NK-92 (cell line): ENCODE measurements at regions not wholly inside any gene's neighbourhood (a gene's known extent, or its start where the extent isn't known, plus 50 kb on each side); places are given as distances from the start of the nearest gene placed in this dataset.
"Not testable (repeated sequence)": the region's sequence is repeated elsewhere in the genome, so short reads cannot be mapped to it uniquely, and the experiment has no call there.

Experiments used
- DNase-seq: peaks from one replicate; lab custom pipeline; 2025; ENCODE audit not compliant: unreplicated experiment; lab: John Stamatoyannopoulos, UW

GRCh38 chr7:69373171-69374043 lies 224.9 kb upstream of the AUTS2 start:
- DNase-seq = no peak

DNA sequence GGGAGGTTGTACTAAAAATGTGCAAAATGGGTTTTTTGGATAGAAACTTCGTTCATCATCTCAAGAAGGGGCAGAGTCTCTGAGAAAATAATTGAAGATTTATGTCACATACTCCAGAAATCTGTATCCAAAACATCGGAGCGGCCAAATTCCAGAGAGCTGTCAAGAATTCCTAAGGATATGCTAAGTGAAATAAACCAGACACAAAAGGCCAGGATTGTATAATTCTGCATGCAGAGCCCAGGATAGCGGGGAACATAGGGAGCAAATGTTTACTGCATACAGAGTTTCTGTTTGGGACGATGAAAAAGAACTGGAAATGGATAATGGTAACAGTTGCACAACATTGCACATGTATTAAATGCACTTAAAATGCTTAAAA lies 224.2 kb upstream of the AUTS2 start:
- DNase-seq = no peak

DNA sequence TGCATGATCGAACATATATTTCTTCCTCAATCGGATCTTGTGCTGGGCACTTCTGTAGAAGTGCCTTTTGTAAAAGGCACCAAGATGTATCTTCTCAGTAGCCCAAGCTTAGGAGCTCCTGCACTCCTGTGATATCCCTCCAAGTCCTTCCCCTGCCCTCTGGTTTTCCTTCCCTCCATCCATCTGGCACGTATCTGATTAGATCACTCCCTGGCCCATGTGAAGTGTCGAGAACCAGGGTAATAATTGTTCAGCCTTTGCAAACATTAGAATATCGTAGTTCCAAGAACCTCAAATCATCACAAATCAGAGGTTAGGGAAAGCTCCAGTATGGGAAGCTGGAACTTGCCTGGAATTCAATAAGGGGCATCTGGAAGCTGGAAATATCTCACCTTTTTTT lies 221.1 kb upstream of the AUTS2 start:
- DNase-seq = no peak

GRCh38 chr7:69388452-69389137 lies 209.7 kb upstream of the AUTS2 start:
- DNase-seq = no peak

- no peak for DNase-seq
Measured at GRCh38 chr7:69389216-69389615, 209.1 kb upstream of the AUTS2 start.

- DNase-seq = not testable (repeated sequence)
Measured at GRCh38 chr7:69393912-69394311, 204.4 kb upstream of the AUTS2 start.

DNA sequence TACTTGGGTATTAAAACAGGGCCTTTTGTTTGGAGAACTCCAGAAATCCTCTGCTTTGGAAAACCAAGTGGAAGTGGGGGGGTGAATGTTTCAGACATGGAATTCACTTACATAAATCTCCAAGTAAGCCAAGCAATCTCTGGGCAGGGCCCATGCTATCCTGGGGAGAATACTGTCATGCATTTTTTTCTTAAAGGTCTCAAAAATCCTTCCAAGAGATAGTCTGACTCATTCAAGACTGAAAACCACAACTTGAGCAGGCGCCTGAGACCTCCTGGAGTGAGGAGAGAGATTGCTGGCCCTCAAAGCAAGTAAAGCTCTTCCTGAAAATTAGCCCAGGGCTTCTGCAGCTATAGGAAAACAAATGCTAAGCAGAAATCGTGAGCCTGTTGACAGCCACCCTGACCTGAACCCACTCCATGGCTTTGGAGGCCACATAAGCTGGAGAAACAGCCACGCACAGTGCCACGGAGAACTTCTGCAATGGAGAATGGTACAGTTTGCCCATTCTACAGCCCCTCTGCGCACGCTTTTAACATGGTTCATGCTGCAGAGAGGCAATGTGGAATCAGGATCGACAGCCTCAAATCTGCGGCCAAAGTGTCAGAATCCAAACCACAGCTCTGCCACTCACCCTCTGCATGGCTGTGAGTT lies 203.1 kb upstream of the AUTS2 start:
- no peak for DNase-seq

- DNase-seq = no peak
Measured at GRCh38 chr7:69398986-69399385, 199.3 kb upstream of the AUTS2 start.

GRCh38 chr7:69399401-69399800 lies 198.9 kb upstream of the AUTS2 start:
- no peak for DNase-seq

GRCh38 chr7:69402696-69403095 lies 195.6 kb upstream of the AUTS2 start:
- no peak for DNase-seq

DNA sequence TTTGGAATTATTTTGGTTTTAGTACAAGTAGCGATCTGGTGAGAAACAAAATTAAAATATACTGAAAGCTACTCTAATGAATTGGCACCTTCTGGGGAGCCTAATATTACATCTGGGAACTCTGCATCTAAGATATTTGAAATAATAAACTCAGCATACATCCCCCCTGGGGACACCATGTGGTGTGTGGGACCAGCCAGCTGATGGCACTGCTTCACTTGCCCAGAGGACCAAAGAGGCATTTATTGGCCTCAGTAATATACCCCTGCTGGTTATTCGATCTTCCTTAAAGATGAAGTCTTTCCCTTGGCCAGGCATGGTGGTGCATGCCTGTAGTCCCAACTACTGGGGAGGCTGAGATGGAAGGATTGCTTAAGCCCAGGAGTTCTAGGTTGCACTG lies 195.1 kb upstream of the AUTS2 start:
- DNase-seq = no peak

DNA sequence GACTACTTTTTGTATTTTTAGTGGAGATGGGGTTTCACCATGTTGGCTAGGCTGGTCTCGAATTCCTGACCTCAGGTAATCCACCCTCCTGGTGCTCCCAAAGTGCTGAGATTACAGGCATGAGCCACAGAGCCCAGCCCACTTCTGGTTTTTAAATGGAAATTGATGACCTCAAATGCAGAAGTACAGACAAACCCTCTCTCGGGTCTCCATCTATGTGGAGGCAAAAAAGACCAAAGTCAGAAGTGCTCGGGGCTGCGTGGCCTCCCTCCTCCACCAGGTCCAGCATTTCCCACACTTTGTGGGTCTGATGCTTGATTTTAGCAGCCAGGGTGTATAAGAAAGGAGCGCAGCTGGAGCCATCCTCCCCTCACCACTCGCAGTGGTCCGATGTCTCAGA lies 187.3 kb upstream of the AUTS2 start:
- DNase-seq = no peak

DNA sequence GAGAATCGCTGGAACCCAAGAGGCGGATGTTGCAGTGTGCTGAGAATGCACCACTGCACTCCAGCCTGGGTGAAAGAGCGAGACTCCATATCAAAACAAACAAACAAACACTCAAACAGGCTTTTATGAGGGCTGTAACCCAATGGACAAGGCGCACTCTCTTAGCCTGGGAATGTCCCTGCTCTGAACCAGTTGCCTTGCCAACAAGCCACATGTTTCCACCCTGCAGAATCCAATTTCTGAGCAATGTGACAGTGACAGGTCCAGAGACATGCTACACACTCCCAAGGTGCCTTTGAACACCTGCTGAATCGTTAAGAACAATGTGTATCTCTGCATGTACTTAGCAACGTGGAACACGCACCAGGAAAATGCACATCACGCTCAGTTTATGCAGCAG lies 186.8 kb upstream of the AUTS2 start:
- no peak for DNase-seq

- DNase-seq = no peak
Measured at GRCh38 chr7:69412331-69413146, 185.7 kb upstream of the AUTS2 start.

- no peak for DNase-seq
Measured at GRCh38 chr7:69414555-69414954, 183.7 kb upstream of the AUTS2 start.

DNA sequence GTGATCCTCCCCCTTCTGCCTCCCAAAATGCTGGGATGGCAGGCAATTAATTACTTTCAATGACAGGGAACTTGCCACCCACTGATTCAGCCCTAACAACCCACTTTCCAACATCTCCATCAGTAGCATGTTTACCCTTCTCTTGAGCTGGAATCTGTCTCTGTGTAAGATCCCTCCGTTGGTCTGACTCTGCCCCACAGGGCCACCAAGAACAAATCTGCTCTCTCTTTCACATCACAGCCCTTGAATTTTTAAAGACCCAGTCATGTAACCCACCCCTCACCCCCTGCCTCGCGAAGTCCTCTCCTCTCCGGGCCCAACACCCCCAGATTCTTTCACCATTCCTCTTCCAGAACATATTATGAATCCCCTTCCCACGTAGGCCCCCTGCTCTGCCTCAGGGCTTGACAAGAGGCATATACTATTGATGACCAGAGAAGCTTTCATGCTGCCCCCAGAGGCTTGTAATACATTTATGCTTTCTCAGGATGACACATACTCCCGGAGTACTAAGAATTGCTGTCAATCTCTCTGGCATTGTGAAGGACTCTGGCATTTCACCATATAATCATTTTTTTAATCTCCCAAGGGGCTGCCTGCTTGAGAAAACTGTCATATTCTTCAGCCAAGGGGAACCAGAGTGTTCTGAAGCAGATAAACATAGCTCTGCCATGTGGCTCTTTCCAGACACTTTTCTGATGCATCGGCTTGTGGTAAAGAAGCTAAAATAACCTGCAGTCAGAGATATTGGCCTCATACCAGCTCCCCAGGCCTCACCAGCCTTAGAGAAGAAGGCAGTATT lies 179.2 kb upstream of the AUTS2 start:
- DNase-seq = no peak

DNA sequence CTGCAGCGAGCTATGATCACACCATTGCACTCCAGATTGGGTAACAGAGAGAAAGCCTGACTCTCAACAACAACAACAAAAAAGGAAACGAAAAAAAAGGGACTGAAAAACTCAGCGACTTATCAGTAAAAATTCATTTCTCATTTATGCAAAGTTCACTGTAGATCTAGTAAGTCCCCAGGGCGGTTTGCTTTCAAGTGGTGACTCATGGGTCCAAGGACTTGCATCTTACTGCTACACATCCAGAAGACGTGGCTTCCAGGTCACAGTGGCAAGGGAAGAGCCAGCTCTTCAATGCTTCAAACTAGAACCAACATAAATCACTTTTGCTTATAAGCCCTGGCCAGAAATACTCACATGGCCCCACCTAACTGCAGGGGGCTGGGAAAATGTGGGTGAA lies 178.3 kb upstream of the AUTS2 start:
- no peak for DNase-seq

DNA sequence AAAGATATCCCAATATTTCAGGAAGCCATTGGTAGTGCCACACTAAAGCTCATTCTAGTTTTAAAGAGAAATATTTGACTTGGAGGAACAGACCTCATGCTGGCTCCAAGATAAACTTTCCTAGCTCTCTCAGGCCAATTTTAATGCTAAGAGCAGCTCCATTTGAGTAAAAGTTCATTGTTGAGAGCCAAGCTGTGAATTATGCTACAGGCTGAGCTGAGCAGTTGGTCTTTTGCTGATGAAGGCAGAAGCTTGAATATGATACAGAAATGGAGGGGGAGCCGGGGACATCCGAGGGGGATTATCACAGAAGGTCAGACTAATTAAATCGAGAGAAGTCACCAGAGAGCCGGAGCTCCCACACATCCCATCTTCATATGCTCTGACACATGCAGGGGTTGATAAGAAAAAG lies 175.7 kb upstream of the AUTS2 start:
- DNase-seq = no peak

DNA sequence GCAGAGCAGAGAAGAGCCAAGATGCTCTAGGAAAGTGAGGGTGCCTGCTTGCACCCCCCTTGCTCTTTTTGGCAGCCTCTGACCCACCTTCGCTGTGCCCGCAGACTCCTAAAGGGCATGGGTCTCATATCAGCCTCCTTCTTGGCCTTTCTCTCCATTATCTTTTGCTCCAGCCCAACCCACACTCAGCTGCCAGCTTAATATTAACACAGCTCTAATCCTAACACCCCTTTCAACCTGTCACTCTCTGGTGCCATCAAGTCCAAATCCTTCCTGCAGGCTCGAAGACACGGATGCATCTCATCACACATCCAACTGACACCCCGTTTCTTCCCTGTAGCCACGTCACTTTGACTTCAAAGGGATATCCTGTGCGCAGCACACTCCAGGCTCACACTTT lies 171.6 kb upstream of the AUTS2 start:
- no peak for DNase-seq

- no peak for DNase-seq
Measured at GRCh38 chr7:69428089-69428488, 170.2 kb upstream of the AUTS2 start.
